Body of pancreas (tissue), 4 donors: ENCODE measurements at regions not wholly inside any gene's neighbourhood (a gene's known extent, or its start where the extent isn't known, plus 50 kb on each side); places are given as distances from the start of the nearest gene placed in this dataset.
A peak's percentile ranks its signal among the peaks of the same experiment; 100 is the strongest.
"Not testable (repeated sequence)": the region's sequence is repeated elsewhere in the genome, so short reads cannot be mapped to it uniquely, and the experiment has no call there.

ENCODE experiments used
- ATAC-seq: fragments of 150-250 bp; one replicate; pipeline ENCODE4 v1.9.1; 2016
- DNase-seq, 4 donors: peaks; one replicate each; pipeline ENCODE4 v3.0.0-alpha.2; 2019
- H3K27ac ChIP-seq, 4 donors: fragments of 200-600 bp; sonication (generic); 1 replicate in 3 of 4; 2 replicates in 1 of 4; pipeline versions ENCODE4 v1.5.1 to v1.6.1; 2016 to 2019; ENCODE audit warnings: mild to moderate bottlenecking in 1 of 4, mixed read lengths in 1 of 4, moderate library complexity in 1 of 4
- H3K27me3 ChIP-seq, 2 donors: fragments of 200-600 bp; sonication (generic); one replicate each; pipeline ENCODE4 v1.6.0; 2016; ENCODE audit warnings: mild to moderate bottlenecking in 1 of 2
- H3K36me3 ChIP-seq, 2 donors: fragments of 200-600 bp; sonication (generic); replicated peaks in 1 of 2; 2 replicates each; pipeline ENCODE4 v1.5.1; 2016; ENCODE audit warnings: low read depth in 2 of 2; ENCODE audit not compliant: insufficient read depth in 1 of 2
- H3K4me1 ChIP-seq: fragments of 200-600 bp; sonication (generic); one replicate; pipeline ENCODE4 v1.6.0; 2016
- H3K4me3 ChIP-seq, 2 donors: fragments of 200-600 bp; sonication (generic); 1 replicate in 1 of 2; 2 replicates in 1 of 2; pipeline ENCODE4 v1.5.1; 2016 to 2019
- H3K9me3 ChIP-seq, 3 donors: fragments of 200-600 bp; sonication (generic); 1 replicate in 2 of 3; 2 replicates in 1 of 3; pipeline ENCODE4 v1.5.1; 2016
- POLR2A ChIP-seq, 3 donors: fragments of 450-650 bp; IDR thresholded peaks; one replicate each; pipeline ENCODE4 v1.6.1; 2016; ENCODE audit warnings: antibody characterized with exemption in 3 of 3, mild to moderate bottlenecking in 2 of 3
- WGBS, 2 donors: methylation state at CpG; one replicate each; pipeline ENCODE4 v1.1.5; 2017; 5-methylcytosine and 5-hydroxymethylcytosine counted together
- intact Hi-C: fragments of 100-400 bp; cut with DNase I; formaldehyde crosslinking; loops from one replicate; pipeline ENCODE4 v1.15.1; 2023
- TF ChIP-seq, protein P1 (sequence below), 7 experiments: fragments of 450-650 bp in 4 of 7; fragments of 200-600 bp in 3 of 7; sonication (generic) in 3 of 7; IDR thresholded peaks; one replicate each; pipeline ENCODE4 v1.5.1; 2016 to 2019; ENCODE audit warnings: antibody characterized with exemption in 7 of 7

GRCh38 chr3:86774082-86774691 is 216.8 kb downstream of the VGLL3 start:
- H3K27me3 ChIP-seq: no peaks in the 10 kb centered on the region
- no peaks in the 10 kb centered on the region for H3K9me3 ChIP-seq
- no peak overlapping the region for H3K4me3 ChIP-seq
- ATAC-seq: peak; percentile 64
- intact Hi-C loops: loop anchor here (10.0 kb wide), 1 partner anchor 391 kb away; no protein-coding TSS in a partner anchor
- TF ChIP-seq, protein P1, sequence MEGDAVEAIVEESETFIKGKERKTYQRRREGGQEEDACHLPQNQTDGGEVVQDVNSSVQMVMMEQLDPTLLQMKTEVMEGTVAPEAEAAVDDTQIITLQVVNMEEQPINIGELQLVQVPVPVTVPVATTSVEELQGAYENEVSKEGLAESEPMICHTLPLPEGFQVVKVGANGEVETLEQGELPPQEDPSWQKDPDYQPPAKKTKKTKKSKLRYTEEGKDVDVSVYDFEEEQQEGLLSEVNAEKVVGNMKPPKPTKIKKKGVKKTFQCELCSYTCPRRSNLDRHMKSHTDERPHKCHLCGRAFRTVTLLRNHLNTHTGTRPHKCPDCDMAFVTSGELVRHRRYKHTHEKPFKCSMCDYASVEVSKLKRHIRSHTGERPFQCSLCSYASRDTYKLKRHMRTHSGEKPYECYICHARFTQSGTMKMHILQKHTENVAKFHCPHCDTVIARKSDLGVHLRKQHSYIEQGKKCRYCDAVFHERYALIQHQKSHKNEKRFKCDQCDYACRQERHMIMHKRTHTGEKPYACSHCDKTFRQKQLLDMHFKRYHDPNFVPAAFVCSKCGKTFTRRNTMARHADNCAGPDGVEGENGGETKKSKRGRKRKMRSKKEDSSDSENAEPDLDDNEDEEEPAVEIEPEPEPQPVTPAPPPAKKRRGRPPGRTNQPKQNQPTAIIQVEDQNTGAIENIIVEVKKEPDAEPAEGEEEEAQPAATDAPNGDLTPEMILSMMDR (IDR thresholded peaks at IDR 0.05): peak; percentile 6 to 62 (median 52)
- no peak for TF ChIP-seq POLR2A (IDR thresholded peaks at IDR 0.05)
- H3K4me1 ChIP-seq: peaks cover 3% of the 10 kb centered on the region
- no peak for DNase-seq
- H3K36me3 ChIP-seq: no peaks in the 10 kb centered on the region
- H3K27ac ChIP-seq: no peak overlapping the region
- WGBS, 2 donors: 25 to 27% methylated on average over 3 of the region's 3 CpGs

DNA sequence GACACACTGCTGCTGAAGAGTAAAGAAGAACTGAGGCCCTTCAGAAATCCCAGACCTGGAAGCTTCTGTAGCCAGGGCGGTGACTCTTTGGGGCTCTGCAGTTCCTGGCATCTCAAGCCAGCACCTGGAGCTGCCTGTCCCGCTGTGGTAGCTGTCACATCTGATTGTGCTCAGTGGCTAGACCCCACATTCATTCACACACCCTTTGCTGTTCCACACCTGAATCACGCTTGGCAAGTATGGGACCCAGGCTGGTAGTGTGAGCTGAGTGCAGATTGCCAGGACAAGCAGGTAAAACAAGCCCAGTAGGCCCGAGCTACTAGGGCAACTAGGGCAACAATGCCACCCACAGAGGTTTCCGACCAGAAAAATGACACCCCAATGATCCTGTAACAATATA is 218.2 kb downstream of the VGLL3 start:
- no peak overlapping the region for H3K4me3 ChIP-seq
- DNase-seq: no peak
- no peak for ATAC-seq
- intact Hi-C loops: loop anchor here (10.0 kb wide), 1 partner anchor 392 kb away; no protein-coding TSS in a partner anchor
- H3K36me3 ChIP-seq: no peaks in the 10 kb centered on the region
- H3K27me3 ChIP-seq: no peaks in the 10 kb centered on the region
- H3K9me3 ChIP-seq: no peaks in the 10 kb centered on the region
- H3K4me1 ChIP-seq: peaks cover 3% of the 10 kb centered on the region
- no peak for TF ChIP-seq POLR2A (IDR thresholded peaks at IDR 0.05)
- TF ChIP-seq, protein P1 (IDR thresholded peaks at IDR 0.05): no peak
- no peak overlapping the region for H3K27ac ChIP-seq
- WGBS, 2 donors: 54 to 61% methylated on average over 4 to 5 of the region's 5 CpGs

GRCh38 chr3:86771741-86772512 is 219.0 kb downstream of the VGLL3 start:
- no peaks in the 10 kb centered on the region for H3K36me3 ChIP-seq
- intact Hi-C loops: loop anchor here (10.0 kb wide), 1 partner anchor 393 kb away; no protein-coding TSS in a partner anchor
- ATAC-seq: no peak

GRCh38 chr3:86766331-86766730 is 224.6 kb downstream of the VGLL3 start:
- no peak for DNase-seq
- 55 to 64% methylated on average over 2 of the region's 2 CpGs for whole genome bisulfite sequencing, 2 donors
- no peaks in the 10 kb centered on the region for H3K9me3 ChIP-seq
- H3K27me3 ChIP-seq: no peaks in the 10 kb centered on the region
- no peaks in the 10 kb centered on the region for H3K36me3 ChIP-seq
- no peak overlapping the region for H3K4me3 ChIP-seq
- no peak for ATAC-seq
- no peak overlapping the region for H3K27ac ChIP-seq
- intact Hi-C loops: no loop called here
- no peaks in the 10 kb centered on the region for H3K4me1 ChIP-seq
- no peak for TF ChIP-seq POLR2A (IDR thresholded peaks at IDR 0.05)

More at GRCh38 chr3:86771741-86772512, 219.0 kb downstream of the VGLL3 start:
- 53 to 54% methylated on average over 4 of the region's 4 CpGs for whole genome bisulfite sequencing, 2 donors
- no peak overlapping the region for H3K27ac ChIP-seq
- H3K4me1 ChIP-seq: peaks cover 3% of the 10 kb centered on the region
- TF ChIP-seq, protein P1 (IDR thresholded peaks at IDR 0.05): no peak
- TF ChIP-seq POLR2A (IDR thresholded peaks at IDR 0.05): no peak
- DNase-seq: no peak
- no peaks in the 10 kb centered on the region for H3K27me3 ChIP-seq
- H3K9me3 ChIP-seq: no peaks in the 10 kb centered on the region
- H3K4me3 ChIP-seq: no peak overlapping the region

DNA sequence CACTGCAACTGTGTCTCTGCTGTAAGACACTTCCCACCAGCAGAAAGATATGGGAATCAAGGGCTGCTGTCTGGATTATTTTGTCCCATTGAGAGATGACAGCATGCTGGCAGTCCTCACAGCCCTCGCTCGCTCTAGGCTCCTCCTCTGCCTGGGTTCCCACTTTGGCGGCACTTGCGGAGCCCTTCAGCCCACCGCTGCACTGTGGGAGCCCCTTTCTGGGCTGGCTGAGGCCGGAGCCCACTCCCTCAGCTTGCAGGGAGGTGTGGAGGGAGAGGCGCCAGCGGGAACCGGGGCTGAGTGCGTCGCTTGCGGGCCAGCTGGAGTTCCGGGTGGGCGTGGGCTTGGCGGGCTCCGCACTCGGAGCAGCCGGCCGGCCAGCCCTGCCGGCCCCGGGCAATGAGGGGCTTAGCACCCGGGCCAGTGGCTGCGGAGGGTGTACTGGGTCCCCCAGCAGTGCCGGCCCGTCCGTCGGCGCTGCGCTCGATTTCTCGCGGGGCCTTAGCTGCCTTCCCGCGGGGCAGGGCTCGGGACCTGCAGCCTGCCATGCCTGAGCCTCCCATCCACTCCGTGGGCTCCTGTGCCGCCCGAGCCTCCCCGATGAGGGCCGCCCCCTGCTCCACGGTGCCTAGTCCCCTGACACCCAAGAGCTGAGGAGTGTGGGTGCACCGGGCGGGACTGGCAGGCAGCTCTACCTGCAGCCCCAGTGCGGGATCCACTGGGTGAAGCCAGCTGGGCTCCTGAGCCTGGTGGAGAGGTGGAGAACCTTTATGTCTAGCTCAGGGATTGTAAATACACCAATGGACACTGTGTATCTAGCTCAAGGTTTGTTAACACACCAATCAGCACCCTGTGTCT is 233.4 kb downstream of the VGLL3 start:
- H3K36me3 ChIP-seq, H3K4me3 ChIP-seq, H3K27me3 ChIP-seq, DNase-seq, H3K4me1 ChIP-seq, H3K9me3 ChIP-seq, H3K27ac ChIP-seq, intact Hi-C loops, ATAC-seq: not testable (repeated sequence)
- WGBS, 2 donors: 92 to 96% methylated on average over 9 to 43 of the region's 44 CpGs
